ENCODE measurements at regions not wholly inside any gene's neighbourhood (a gene's known extent, or its start where the extent isn't known, plus 50 kb on each side); places are given as distances from the start of the nearest gene placed in this dataset.

GRCh38 chr4:135338181-135338580 is 1136.6 kb upstream of the PABPC4L start:
- TF ChIP-seq CTCF (conservative IDR thresholded peaks at IDR 0.05): no peak
- TF ChIP-seq ZFX (IDR thresholded peaks at IDR 0.05): no peak
- H3K27ac ChIP-seq: no peak overlapping the region

- TF ChIP-seq ZFX (IDR thresholded peaks at IDR 0.05): no peak
- no peak for TF ChIP-seq CTCF (conservative IDR thresholded peaks at IDR 0.05)
- no peak overlapping the region for H3K27ac ChIP-seq
These were observed 1123.7 kb upstream of the PABPC4L start for GRCh38 chr4:135325264-135325663.

GRCh38 chr4:135319685-135320084 is 1118.1 kb upstream of the PABPC4L start:
- H3K27ac ChIP-seq: no peak overlapping the region
- TF ChIP-seq CTCF (conservative IDR thresholded peaks at IDR 0.05) (peak; percentile 30), ZFX (IDR thresholded peaks at IDR 0.05) (no peak)

GRCh38 chr4:135316266-135316779 is 1114.7 kb upstream of the PABPC4L start:
- H3K27ac ChIP-seq: no peak overlapping the region
- TF ChIP-seq ZFX (IDR thresholded peaks at IDR 0.05) (no peak), CTCF (conservative IDR thresholded peaks at IDR 0.05) (no peak)

GRCh38 chr4:135290136-135290535 is 1088.5 kb upstream of the PABPC4L start:
- TF ChIP-seq ZFX (IDR thresholded peaks at IDR 0.05) (no peak), CTCF (conservative IDR thresholded peaks at IDR 0.05) (no peak)
- H3K27ac ChIP-seq: no peak overlapping the region

GRCh38 chr4:135283934-135284333 is 1082.3 kb upstream of the PABPC4L start:
- no peak overlapping the region for H3K27ac ChIP-seq
- no peak for TF ChIP-seq ZFX (IDR thresholded peaks at IDR 0.05)
- no peak for TF ChIP-seq CTCF (conservative IDR thresholded peaks at IDR 0.05)

- no peak for TF ChIP-seq ZFX (IDR thresholded peaks at IDR 0.05)
- TF ChIP-seq CTCF (conservative IDR thresholded peaks at IDR 0.05): no peak
- H3K27ac ChIP-seq: no peak overlapping the region
These were observed 1081.1 kb upstream of the PABPC4L start for GRCh38 chr4:135282676-135283075.
